NCI-H1105 treated with DMSO at 0.1 percent for 48 hours (cell line): ENCODE measurements at regions not wholly inside any gene's neighbourhood (a gene's known extent, or its start where the extent isn't known, plus 50 kb on each side); places are given as distances from the start of the nearest gene placed in this dataset.
A peak's percentile ranks its signal among the peaks of the same experiment; 100 is the strongest.

Source experiments
- DNase-seq: peaks from one replicate; lab custom pipeline; 2025; lab: John Stamatoyannopoulos, UW

DNA sequence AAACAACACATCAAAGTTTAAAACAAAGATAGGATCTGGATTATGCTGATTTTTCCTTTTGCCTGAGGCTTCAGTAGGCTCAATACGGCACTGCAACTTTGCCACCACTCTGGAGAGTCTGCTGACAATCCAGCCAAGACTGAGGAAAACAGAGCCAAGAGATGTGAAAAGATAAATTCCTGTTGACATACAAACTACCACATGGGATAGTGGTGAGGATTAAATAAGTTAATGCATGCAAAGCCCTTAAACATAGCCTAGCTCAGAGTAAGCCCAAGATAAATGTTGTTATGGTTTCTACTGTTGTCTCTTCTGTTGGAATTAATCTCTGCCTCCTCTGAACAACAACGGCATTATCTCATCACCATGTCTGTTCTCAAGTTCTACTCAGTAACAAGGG is 245.9 kb upstream of the LMCD1 start:
- no peak for DNase-seq

GRCh38 chr3:8256441-8257071 is 245.1 kb upstream of the LMCD1 start:
- DNase-seq: no peak

GRCh38 chr3:8261018-8261417 is 240.6 kb upstream of the LMCD1 start:
- no peak for DNase-seq

DNA sequence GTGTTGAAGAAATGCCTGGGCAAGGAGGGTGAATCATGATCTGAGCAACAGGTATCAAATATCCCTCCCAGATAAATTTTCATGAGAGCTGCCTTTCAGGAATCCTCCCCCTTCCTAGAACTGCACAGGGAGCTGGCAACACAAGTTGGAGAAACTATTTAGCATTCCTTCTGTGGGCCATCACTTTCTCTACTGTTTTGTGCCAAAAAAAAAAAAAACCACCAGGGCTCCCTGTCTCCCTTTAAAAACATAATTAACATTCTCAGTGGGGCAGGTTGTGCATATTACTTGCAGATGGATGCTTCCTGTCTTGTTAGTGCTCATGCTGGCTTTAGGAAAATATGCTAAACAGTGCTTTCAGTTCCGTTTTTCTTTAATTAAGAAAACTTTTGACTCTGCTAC is 234.9 kb upstream of the LMCD1 start:
- no peak for DNase-seq

GRCh38 chr3:8273479-8273878 is 228.1 kb upstream of the LMCD1 start:
- DNase-seq: no peak

DNA sequence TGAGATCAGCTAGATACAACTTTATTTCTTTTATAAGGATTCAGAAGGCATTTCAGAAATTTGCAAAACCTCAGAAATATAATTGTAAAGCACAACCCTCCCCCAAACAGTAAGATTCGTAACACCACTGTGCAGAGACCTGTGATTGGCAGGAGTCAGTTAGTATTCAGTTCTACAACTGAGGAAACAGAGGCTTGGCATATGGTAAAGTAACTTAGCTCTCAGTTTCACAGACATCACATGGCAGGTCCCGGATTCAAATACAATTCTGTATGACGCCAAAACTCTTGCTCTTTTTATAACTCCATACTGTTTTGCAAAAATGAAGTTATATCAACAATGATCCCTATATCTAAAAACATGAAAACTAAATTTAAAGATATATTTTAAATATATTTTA is 225.6 kb upstream of the LMCD1 start:
- no peak for DNase-seq

GRCh38 chr3:8276506-8276905 is 225.1 kb upstream of the LMCD1 start:
- no peak for DNase-seq

GRCh38 chr3:8278448-8278847 is 223.2 kb upstream of the LMCD1 start:
- no peak for DNase-seq

GRCh38 chr3:8279476-8279875 is 222.1 kb upstream of the LMCD1 start:
- DNase-seq: no peak

- no peak for DNase-seq
Observed at GRCh38 chr3:8279886-8280550, 221.6 kb upstream of the LMCD1 start.

- no peak for DNase-seq
Observed at GRCh38 chr3:8282541-8283165, 219.0 kb upstream of the LMCD1 start.

GRCh38 chr3:8283193-8283592 is 218.4 kb upstream of the LMCD1 start:
- no peak for DNase-seq

DNA sequence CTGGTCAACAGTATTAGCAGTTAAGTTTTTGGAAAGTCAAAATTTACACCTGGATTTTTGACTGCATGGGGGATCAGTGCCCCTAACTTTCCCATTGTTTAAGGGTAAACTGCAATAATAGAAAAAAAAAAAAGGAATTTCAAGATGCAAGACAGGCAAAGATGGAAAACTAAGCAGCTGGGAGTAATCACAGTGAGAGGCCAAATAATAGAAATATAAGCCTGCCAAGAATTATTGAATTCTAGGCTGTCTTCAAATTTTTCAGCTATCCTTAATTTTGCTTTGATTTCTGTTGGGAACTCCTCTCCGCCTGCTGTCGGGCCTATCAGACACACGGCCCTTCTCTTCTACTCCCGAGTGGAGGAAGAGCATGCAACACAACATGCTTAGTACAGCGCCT is 215.5 kb upstream of the LMCD1 start:
- no peak for DNase-seq

GRCh38 chr3:8286749-8287148 is 214.9 kb upstream of the LMCD1 start:
- DNase-seq: no peak

DNA sequence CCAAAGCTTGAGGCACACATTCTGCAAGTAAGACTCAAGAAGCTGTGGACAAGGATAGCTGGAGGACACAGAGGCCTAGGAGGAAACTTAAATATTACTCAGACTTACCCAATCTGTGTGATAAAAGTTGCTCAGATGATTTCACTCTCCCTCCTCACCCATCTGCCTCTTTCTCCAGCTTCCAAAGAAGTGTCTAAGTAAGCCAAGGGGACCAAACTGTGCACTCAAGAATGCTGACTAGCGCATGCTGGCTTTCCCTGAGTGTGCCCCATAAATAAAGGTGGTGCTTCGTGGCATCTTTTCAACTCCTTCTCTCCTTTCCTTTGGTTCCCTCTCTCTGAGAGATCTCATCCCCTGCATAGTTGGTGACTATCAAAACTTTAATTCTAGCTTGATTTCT is 211.0 kb upstream of the LMCD1 start:
- no peak for DNase-seq

GRCh38 chr3:8296461-8296860 is 205.2 kb upstream of the LMCD1 start:
- no peak for DNase-seq

GRCh38 chr3:8298021-8298954 is 203.3 kb upstream of the LMCD1 start:
- DNase-seq: no peak

DNA sequence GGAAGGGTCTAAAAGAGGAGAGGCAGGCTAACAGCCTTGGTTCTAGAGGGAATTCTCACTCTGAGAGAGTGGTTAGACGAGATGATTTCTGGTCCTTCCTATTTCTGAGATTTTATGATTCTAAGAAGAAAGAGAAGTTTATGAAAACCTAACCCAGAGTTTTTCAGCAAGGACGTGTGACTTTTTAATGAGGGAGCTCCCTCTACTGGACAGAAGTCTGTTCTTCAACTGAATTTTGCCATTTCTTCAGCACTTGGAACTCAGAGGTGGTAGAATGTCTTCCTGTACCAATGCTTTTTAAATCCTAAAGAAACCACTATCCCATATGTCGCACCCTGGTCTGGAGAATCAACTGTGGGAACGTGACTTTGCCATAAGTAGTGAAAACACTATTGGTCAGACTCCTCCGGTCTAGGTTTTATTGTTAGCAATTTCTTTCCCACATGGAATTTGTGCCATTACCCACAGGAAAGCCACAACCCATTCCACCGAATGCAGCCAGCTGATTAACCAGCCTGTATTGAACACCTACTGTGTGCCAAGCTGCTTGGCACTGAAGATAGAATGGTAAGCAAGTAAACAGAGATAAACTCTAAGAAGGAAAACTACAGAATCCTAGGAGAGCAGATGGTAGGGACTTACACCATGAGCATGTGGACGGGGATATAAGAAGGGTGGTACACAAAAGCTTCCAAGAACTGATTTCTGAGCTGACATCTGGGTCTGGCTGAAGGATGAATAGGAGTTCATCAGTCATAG is 199.5 kb upstream of the LMCD1 start:
- DNase-seq: peak; percentile 37

GRCh38 chr3:8303466-8303865 is 198.2 kb upstream of the LMCD1 start:
- no peak for DNase-seq

DNA sequence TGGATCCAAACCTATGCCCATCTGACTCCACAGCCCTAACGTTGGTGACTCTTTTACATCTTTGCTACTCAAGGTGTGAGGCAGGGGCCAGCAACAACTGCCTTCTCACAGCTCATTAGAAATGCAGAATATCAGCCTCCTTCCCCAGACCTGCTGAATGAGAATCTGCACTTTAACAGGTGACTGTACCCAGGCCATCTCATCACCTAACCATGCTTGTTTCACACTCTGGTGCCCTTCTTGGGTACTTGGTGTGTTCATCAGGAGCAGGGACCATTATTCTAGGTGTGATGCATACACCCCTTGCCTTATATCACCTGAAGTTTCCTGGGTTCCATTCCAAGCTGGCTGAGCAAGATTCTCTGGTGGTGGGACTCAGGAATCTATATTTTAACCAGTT is 196.3 kb upstream of the LMCD1 start:
- DNase-seq: no peak

GRCh38 chr3:8307545-8308110 is 194.0 kb upstream of the LMCD1 start:
- peak; percentile 31 for DNase-seq
